BJ (cell line): ENCODE measurements at regions not wholly inside any gene's neighbourhood (a gene's known extent, or its start where the extent isn't known, plus 50 kb on each side); places are given as distances from the start of the nearest gene placed in this dataset.

Source experiments
- CTCF ChIA-PET: fragments of 350-600 bp; formaldehyde crosslinking; extraction: SDS; loops from one replicate; lab custom pipeline; 2021; ENCODE audit warnings: antibody characterized with exemption, inconsistent platforms; lab: Yijun Ruan, JAX
- POLR2A ChIA-PET: fragments of 300-600 bp; sonication (Branson Sonifier 250); formaldehyde crosslinking; extraction: SDS; loops from one replicate; lab custom pipeline; 2021; ENCODE audit warnings: antibody characterized with exemption; lab: Charles Lee
- DNase-seq: peaks from one replicate; pipeline ENCODE4 v3.0.0-alpha.2; 2011; ENCODE audit warnings: low read depth
- H3K27me3 ChIP-seq: 2 replicates; pipeline ENCODE4 v1.6.0; 2011; ENCODE audit warnings: low read length; ENCODE audit not compliant: control insufficient read depth, insufficient read depth
- H3K36me3 ChIP-seq: 2 replicates; pipeline ENCODE4 v1.5.1; 2011; ENCODE audit warnings: low read length; ENCODE audit not compliant: control insufficient read depth, insufficient read depth
- H3K4me3 ChIP-seq: 2 replicates; pipeline ENCODE4 v1.5.1; 2011; ENCODE audit warnings: low read depth, mild to moderate bottlenecking, control low read depth, low read length
- CTCF ChIP-seq: IDR thresholded peaks from 2 replicates; pipeline ENCODE4 v1.5.1; 2011; ENCODE audit warnings: low read depth, mild to moderate bottlenecking, control low read depth, inconsistent platforms, low read length, moderate library complexity; ENCODE audit not compliant: insufficient read depth

GRCh38 chr16:25523183-25523582, 168.6 kb upstream of the HS3ST4 start:
- ChIA-PET CTCF (no interaction called here), POLR2A (no interaction called here)
- no peak for TF ChIP-seq CTCF

DNA sequence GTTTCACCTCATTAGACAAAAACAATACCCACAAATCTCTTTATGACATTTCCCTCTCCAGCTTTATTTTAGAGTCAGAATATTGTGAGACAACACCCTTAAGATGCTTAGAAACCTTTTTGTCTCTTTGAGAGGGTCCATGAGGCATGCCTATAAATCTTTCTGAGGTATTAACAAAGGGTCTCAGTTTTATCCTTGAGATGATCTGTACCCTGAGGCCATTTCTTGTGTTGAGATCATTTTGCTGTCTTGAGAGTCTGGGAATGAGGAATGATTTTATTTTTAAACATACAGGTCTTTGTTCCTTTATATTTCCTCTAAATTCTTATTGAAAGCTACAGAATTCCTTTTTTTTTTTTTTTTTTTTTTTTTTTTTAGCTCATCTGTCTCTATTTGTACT, 179.7 kb upstream of the HS3ST4 start:
- Histone ChIP-seq H3K36me3 (no peaks in the 10 kb centered on the region), H3K4me3 (no peak overlapping the region), H3K27me3 (no peaks in the 10 kb centered on the region)
- ChIA-PET POLR2A (no interaction called here), CTCF (no interaction called here)
- TF ChIP-seq CTCF, result no peak
- DNase-seq, result no peak

More at GRCh38 chr16:25523183-25523582, 168.6 kb upstream of the HS3ST4 start:
- Histone ChIP-seq H3K36me3 (no peaks in the 10 kb centered on the region), H3K4me3 (no peak overlapping the region), H3K27me3 (no peaks in the 10 kb centered on the region)
- DNase-seq, result no peak

- no peak for TF ChIP-seq CTCF
- ChIA-PET POLR2A (no interaction called here), CTCF (no interaction called here)
- no peaks in the 10 kb centered on the region for H3K27me3 ChIP-seq
- no peak overlapping the region for H3K4me3 ChIP-seq
- H3K36me3 ChIP-seq, result no peaks in the 10 kb centered on the region
- no peak for DNase-seq
Measured at GRCh38 chr16:25509456-25509855, 182.3 kb upstream of the HS3ST4 start.

DNA sequence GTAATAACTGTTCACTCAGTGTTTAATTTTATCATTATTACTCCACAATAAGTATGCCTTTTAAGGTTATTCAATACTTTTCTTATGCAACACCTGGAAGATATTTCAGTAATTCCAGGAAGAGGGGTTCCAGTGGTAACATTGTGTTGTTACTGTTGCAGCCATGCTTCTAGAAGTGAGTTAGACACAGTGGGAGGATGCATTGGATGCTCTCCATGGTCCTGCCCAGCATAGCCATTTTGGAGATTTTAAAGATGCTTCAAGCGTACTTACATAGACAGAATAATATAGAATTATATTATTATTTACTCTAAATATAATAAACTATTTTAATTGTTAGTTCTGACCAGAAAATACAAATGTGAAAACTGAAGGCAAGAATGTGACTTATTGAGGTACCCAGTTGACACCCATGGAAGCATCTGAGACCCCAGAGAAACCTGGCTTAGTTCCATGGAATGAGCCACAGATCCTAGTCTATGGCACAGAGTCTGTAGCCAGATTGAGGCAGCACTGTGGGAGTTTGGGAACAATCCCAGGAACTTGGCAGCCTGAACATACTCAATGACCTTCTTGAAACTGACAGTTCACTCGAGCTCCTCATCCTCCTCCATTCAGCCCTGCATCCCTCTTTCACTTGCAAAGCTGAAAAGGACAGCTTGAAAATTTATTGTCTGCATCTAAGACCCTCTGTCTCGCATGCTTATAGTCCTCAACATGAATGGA, 190.1 kb upstream of the HS3ST4 start:
- POLR2A ChIA-PET, result no interaction called here
- no peak overlapping the region for H3K4me3 ChIP-seq
- no peak for TF ChIP-seq CTCF
- CTCF ChIA-PET, result no interaction called here
- no peaks in the 10 kb centered on the region for H3K27me3 ChIP-seq
- no peaks in the 10 kb centered on the region for H3K36me3 ChIP-seq
- DNase-seq, result no peak

DNA sequence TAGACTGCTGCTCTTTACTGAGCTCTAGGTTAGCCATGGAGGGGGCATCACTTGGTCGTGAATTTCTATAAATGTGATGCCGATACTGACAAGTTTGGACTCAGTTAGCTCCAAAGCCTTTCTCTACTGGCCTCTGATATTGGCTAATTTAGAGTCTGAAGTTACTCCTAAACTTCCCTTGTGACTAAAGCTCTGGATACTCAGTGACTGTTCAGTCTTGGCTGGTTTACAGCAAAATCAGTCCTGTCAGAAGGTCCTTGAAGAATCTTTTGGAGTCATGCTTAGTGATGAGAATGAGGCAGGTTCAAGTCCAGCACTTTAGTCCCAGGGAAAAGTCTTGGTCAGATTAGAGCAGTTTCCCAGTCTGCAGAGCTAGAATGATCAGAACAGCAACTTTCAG, 197.5 kb upstream of the HS3ST4 start:
- TF ChIP-seq CTCF, result no peak
- CTCF ChIA-PET, result no interaction called here
- H3K27me3 ChIP-seq, result no peaks in the 10 kb centered on the region
- no peak for DNase-seq
- H3K4me3 ChIP-seq, result no peak overlapping the region
- no peaks in the 10 kb centered on the region for H3K36me3 ChIP-seq
- POLR2A ChIA-PET, result no interaction called here
